ENCODE measurements at regions not wholly inside any gene's neighbourhood (a gene's known extent, or its start where the extent isn't known, plus 50 kb on each side); places are given as distances from the start of the nearest gene placed in this dataset.

DNA sequence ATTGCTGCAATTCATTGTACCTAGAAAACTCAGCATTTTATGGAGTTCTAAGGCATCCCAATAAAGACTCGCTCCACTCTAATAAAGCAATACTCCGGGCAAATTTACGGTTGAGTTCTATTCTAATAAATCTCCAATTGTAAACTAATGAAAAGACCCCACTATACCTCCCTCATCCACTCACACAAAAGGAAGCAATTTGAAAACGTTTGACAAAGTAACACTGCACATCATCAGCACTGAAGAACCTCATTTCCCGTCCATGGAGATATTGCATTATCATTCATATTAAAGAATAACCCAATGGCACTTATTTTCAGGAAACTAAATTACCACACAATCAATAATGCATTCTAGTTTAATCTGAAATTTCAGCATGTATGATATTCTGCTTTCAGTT, 111.0 kb upstream of the LMO3 start:
- TF ChIP-seq EP300 (IDR thresholded peaks at IDR 0.05) (no peak), POLR2A (IDR thresholded peaks at IDR 0.05) (no peak)
- TF ChIP-seq, protein P1, sequence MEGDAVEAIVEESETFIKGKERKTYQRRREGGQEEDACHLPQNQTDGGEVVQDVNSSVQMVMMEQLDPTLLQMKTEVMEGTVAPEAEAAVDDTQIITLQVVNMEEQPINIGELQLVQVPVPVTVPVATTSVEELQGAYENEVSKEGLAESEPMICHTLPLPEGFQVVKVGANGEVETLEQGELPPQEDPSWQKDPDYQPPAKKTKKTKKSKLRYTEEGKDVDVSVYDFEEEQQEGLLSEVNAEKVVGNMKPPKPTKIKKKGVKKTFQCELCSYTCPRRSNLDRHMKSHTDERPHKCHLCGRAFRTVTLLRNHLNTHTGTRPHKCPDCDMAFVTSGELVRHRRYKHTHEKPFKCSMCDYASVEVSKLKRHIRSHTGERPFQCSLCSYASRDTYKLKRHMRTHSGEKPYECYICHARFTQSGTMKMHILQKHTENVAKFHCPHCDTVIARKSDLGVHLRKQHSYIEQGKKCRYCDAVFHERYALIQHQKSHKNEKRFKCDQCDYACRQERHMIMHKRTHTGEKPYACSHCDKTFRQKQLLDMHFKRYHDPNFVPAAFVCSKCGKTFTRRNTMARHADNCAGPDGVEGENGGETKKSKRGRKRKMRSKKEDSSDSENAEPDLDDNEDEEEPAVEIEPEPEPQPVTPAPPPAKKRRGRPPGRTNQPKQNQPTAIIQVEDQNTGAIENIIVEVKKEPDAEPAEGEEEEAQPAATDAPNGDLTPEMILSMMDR (IDR thresholded peaks at IDR 0.05): no peak
